Heart right ventricle (tissue), 16 donors: ENCODE measurements at regions not wholly inside any gene's neighbourhood (a gene's known extent, or its start where the extent isn't known, plus 50 kb on each side); places are given as distances from the start of the nearest gene placed in this dataset.

Experiments
- ATAC-seq, 8 donors: fragments of 200-7000 bp; cut with Tn5 transposase; one replicate each; pipeline ENCODE4 v1.9.1; 2020; ENCODE audit warnings: mild to moderate bottlenecking in 8 of 8, moderate library complexity in 8 of 8, moderate number of reproducible peaks in 1 of 8
- DNase-seq, 2 donors: peaks; one replicate each; pipeline ENCODE4 v3.0.0-alpha.2; 2020
- H3K27ac ChIP-seq, 10 donors: fragments of 200-600 bp; sonication (generic) in 2 of 10; one replicate each; pipeline versions ENCODE4 v1.5.0 to v1.8.0; 2020 to 2022; ENCODE audit warnings: mild to moderate bottlenecking in 3 of 10
- H3K27me3 ChIP-seq, 7 donors: fragments of 200-600 bp; one replicate each; pipeline ENCODE4 v1.8.0; 2021 to 2022; ENCODE audit warnings: mild to moderate bottlenecking in 2 of 7
- H3K36me3 ChIP-seq, 9 donors: fragments of 200-600 bp; sonication (generic) in 1 of 9; one replicate each; pipeline versions ENCODE4 v1.5.0 to v1.8.0; 2020 to 2022; ENCODE audit warnings: mild to moderate bottlenecking in 2 of 9
- H3K4me1 ChIP-seq, 9 donors: fragments of 200-600 bp; sonication (generic) in 1 of 9; one replicate each; pipeline versions ENCODE4 v1.5.0 to v1.8.0; 2020 to 2022; ENCODE audit warnings: mild to moderate bottlenecking in 4 of 9
- H3K4me3 ChIP-seq, 10 donors: fragments of 200-600 bp; sonication (generic) in 2 of 10; one replicate each; pipeline versions ENCODE4 v1.5.0 to v1.8.0; 2020 to 2022; ENCODE audit warnings: mild to moderate bottlenecking in 7 of 10, moderate library complexity in 2 of 10
- H3K9me3 ChIP-seq, 11 donors: fragments of 200-600 bp in 10 of 11; sonication (generic) in 2 of 11; one replicate each; pipeline versions ENCODE4 v1.5.0 to v1.8.0; 2013 to 2022; ENCODE audit warnings: mild to moderate bottlenecking in 2 of 11, control low read depth in 1 of 11, moderate library complexity in 1 of 11
- CTCF ChIP-seq, 9 donors: fragments of 200-600 bp; sonication (generic) in 2 of 9; IDR thresholded peaks; one replicate each; pipeline versions ENCODE4 v1.5.0 to v1.8.0; 2021 to 2022; ENCODE audit warnings: antibody characterized with exemption in 9 of 9, mild to moderate bottlenecking in 5 of 9, moderate library complexity in 1 of 9
- WGBS, 2 donors: extraction: QIAGEN DNeasy Blood & Tissue Kit; methylation state at CpG; one replicate each; pipeline ENCODE4 v1.1.7; 2013; ENCODE audit warnings: inconsistent platforms in 1 of 2; 5-methylcytosine and 5-hydroxymethylcytosine counted together
- intact Hi-C, 10 donors: fragments of 100-400 bp; cut with DNase I; formaldehyde crosslinking; loops; one replicate each; pipeline versions ENCODE4 v1.11.1 to v1.14.2; 2022
- donor health status: Arrhythmogenic right ventricular cardiomyopathy.
- donor health status: ischemic (EF 13 %, LVEDD 7.1; RV severe dilation, severe dysfunction).
- donor health status: healthy with polysubstance abuse.
- donor health status: DM: no; HTN: yes; CAD: no.
- donor health status: DM: no; HTN: no; CAD: no.
- donor health status: ischemic (EF 25% LVEDD 6.9; RV normal size, moderate dysfunction).
- donor health status: ischemic (EF 25% LVEDD 5.7; RV mildly dilated, moderate dysfunction).
- donor health status: healthy.
- donor health status: DM: yes; HTN: yes; CAD: no.
- donor health status: Ischemic cardiomyopathy.
- donor health status: ischemic (EF 35%, LVEDD 5.7; RV mildly dilated, moderate dysfunction).
- donor health status: nonischemic (EF 11% LVEDD 7.7; RV severe dilation, severe dysfunction).
- donor health status: DM: yes; HTN: yes; CAD: no.
- donor health status: PGD.
- donor health status: ischemic (EF 29% LVEDD 5.4; RV normal size, mild dysfunction).
- donor health status: nonischemic (EF 23%, LVEDD 6.1; RV moderate dilation, normal function).

- no peaks in the 10 kb centered on the region for H3K27me3 ChIP-seq
- TF ChIP-seq CTCF (IDR thresholded peaks at IDR 0.05): no peak
- no peak overlapping the region for H3K27ac ChIP-seq
- H3K4me3 ChIP-seq: no peak overlapping the region
- no peak for DNase-seq
- peaks cover 0 to 29% (median 16%) of the 10 kb centered on the region in 11 donors for H3K9me3 ChIP-seq
- H3K36me3 ChIP-seq: no peaks in the 10 kb centered on the region
- H3K4me1 ChIP-seq: no peaks in the 10 kb centered on the region
- ATAC-seq: no peak
- intact Hi-C loops: no loop called here
These were observed 640.2 kb upstream of the PKN2 start for GRCh38 chr1:88043834-88044233.

DNA sequence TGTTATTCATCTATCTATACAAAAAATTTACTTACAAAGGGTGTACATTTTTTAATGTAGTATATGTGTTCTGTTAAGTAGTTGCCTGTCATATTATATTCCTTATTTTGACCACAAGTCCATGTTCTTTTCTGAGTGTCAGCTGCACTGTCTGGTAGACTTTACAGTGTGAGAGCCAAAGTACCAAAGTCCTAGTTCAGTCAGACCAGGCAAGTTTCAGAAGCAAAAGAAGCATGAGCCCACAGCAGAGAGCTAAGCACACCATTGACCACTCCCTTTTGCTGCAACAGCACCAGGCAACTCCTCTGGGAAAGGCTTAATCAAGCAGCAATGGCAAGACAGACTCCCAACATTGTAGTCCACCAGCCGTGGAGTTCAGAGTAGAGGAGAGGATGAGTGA, 631.9 kb upstream of the PKN2 start:
- Histone ChIP-seq H3K9me3 (no peaks in the 10 kb centered on the region), H3K4me1 (peaks cover 0 to 3% (median 0%) of the 10 kb centered on the region in 9 donors), H3K27ac (no peak overlapping the region), H3K36me3 (no peaks in the 10 kb centered on the region), H3K4me3 (no peak overlapping the region), H3K27me3 (no peaks in the 10 kb centered on the region)
- DNase-seq (no peak), ATAC-seq (no peak)
- 72 to 74% methylated on average over 1 of the region's 1 CpG for WGBS, 2 donors
- intact Hi-C loops: loop anchor here in 3 of 10 donors (10.0 kb wide), 2 partner anchors 727 to 757 kb away; partner anchors contain the start of gene LMO4 (in 1 of the 3)
- no peak for TF ChIP-seq CTCF (IDR thresholded peaks at IDR 0.05)

DNA sequence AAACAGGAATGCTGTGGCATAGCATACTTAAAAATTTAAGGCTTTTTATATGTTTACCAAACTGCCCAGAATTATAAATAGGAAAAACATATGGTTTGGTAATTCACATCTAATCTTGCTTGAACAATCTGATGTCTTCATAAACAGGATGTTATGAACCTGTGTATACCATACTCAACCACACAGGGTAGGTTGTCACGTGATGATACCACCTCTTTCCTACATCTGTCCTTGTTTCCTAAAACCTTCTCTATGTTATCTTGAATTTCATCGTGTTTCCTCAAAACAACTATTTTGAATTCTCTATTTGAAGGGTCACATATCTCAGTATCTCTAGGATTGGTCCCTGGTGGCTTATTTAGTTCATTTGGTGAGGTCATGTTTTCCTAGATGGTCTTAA, 631.0 kb upstream of the PKN2 start:
- H3K4me1 ChIP-seq: peaks cover 0 to 3% (median 0%) of the 10 kb centered on the region in 9 donors

DNA sequence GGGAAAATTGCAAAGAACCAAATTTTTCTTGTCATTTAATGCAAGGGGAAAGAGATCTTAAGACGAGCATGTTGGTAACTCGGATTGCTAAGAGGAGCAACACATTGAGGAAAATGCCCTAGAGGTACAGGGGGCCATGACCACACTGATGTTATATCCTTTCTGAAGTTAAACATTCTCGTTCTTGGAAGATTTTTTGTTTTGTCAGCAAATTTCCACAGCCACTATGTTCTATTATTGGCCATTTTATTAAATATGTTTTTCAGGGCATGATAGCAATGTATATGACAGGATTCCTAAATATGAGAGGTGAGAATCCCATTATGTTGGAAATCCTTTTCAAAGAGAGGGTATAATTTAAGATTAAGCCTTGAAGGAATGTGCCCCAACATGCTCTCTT, 627.2 kb upstream of the PKN2 start:
- Histone ChIP-seq H3K27ac (no peak overlapping the region), H3K27me3 (no peaks in the 10 kb centered on the region), H3K4me1 (peaks cover 0 to 3% (median 0%) of the 10 kb centered on the region in 9 donors), H3K9me3 (no peaks in the 10 kb centered on the region), H3K4me3 (no peak overlapping the region), H3K36me3 (no peaks in the 10 kb centered on the region)
- 69 to 84% methylated on average over 3 of the region's 3 CpGs for WGBS, 2 donors
- intact Hi-C loops: loop anchor here in 3 of 10 donors (10.0 kb wide), 2 partner anchors 732 to 762 kb away; partner anchors contain the start of gene LMO4 (in 1 of the 3)
- DNase-seq: no peak
- TF ChIP-seq CTCF (IDR thresholded peaks at IDR 0.05): no peak
- ATAC-seq: no peak

More for the DNA sequence above, 631.0 kb upstream of the PKN2 start:
- H3K9me3 ChIP-seq: no peaks in the 10 kb centered on the region
- 80 to 82% methylated on average over 2 of the region's 2 CpGs for WGBS, 2 donors
- ATAC-seq (no peak), DNase-seq (no peak)
- H3K27me3 ChIP-seq: no peaks in the 10 kb centered on the region
- H3K27ac ChIP-seq: no peak overlapping the region
- H3K36me3 ChIP-seq: no peaks in the 10 kb centered on the region
- TF ChIP-seq CTCF (IDR thresholded peaks at IDR 0.05): no peak
- intact Hi-C loops: loop anchor here in 3 of 10 donors (10.0 kb wide), 2 partner anchors 728 to 758 kb away; partner anchors contain the start of gene LMO4 (in 1 of the 3)
- H3K4me3 ChIP-seq: no peak overlapping the region
